ENCODE measurements at regions not wholly inside any gene's neighbourhood (a gene's known extent, or its start where the extent isn't known, plus 50 kb on each side); places are given as distances from the start of the nearest gene placed in this dataset.
"Not testable (repeated sequence)": the region's sequence is repeated elsewhere in the genome, so short reads cannot be mapped to it uniquely, and the experiment has no call there.

DNA sequence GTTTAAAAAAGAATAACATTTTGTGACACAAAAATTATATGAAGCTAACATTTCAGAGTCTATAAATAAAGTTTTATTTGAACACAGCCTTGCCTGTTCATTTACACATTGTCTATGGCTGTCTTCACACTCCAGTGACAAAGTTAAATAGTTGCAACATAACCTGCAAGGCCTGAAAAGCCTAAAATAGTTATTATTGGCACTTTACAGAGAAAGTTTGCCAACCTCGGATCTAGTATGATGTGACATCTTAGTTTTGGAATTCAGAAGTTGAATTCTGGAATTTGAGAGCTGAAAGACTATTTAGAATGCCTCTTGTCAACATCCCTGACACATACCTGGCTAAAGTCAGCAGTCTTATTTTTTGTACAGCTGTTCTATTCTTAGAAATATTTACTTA, 68.3 kb downstream of the DYRK2 start:
- no peak overlapping the region for H3K27ac Mint-ChIP-seq
- no peaks in the 10 kb centered on the region for H3K4me1 Mint-ChIP-seq
- H3K4me3 Mint-ChIP-seq, result no peak overlapping the region
- intact Hi-C loops (cut with micrococcal nuclease), result no loop called here
- H3K36me3 Mint-ChIP-seq (ENCODE audit: low read depth), result no peaks in the 10 kb centered on the region
- no peak for DNase-seq
- TF ChIP-seq CTCF (IDR thresholded peaks at IDR 0.05), result no peak
- ChIA-PET POLR2A (no interaction called here), CTCF (no interaction called here)
- peaks cover 3% of the 10 kb centered on the region for H3K27me3 Mint-ChIP-seq
- no peak for ATAC-seq (ENCODE audit: low read depth)
- no peaks in the 10 kb centered on the region for H3K9me3 Mint-ChIP-seq

DNA sequence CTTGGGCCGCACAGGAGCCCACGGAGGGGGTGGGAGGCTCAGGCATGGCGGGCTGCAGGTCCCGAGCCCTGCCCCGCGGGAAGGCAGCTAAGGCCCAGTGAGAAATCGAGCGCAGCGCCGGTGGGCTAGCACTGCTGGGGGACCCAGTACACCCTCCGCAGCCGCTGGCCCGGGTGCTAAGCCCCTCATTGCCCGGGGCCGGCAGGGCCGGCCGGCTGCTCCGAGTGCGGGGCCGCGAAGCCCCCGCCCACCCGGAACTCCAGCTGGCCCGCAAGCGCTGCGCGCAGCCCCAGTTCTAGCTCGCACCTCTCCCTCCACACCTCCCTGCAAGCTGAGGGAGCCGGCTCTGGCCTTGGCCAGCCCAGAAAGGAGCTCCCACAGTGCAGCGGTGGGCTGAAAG, 70.8 kb downstream of the DYRK2 start:
- CTCF ChIA-PET; POLR2A ChIA-PET; H3K36me3 Mint-ChIP-seq (ENCODE audit: low read depth); H3K4me3 Mint-ChIP-seq; ATAC-seq (ENCODE audit: low read depth); H3K9me3 Mint-ChIP-seq; DNase-seq; intact Hi-C loops (cut with micrococcal nuclease); H3K27ac Mint-ChIP-seq; H3K27me3 Mint-ChIP-seq; H3K4me1 Mint-ChIP-seq: not testable (repeated sequence)

DNA sequence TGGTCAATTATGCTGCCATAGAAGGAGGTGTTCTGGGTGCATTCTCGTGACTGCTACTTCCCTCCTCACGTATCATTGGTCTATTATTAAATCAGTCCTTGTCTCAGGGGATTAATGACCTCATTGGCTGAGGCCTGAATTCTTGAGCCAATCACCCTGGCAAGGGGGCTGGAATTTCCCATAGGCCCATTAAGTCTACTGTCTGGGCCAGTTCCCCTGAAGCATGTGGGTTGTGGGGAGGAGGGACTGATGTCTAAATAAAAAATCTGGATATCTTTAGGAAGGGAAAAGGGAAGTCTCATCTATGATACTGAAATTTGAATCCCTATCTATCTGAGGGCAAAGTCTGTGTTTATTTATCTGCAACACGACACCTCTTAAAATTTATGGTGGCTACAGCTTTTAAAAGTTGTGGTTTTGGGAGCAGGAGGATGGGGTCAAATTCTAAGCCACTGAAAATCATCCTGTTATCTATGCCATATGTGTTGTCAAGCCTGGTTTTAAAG, 71.9 kb downstream of the DYRK2 start:
- CTCF ChIA-PET, result no interaction called here
- ATAC-seq (ENCODE audit: low read depth), result no peak
- POLR2A ChIA-PET, result no interaction called here
- no peak for DNase-seq
- Mint-ChIP-seq H3K9me3 (no peaks in the 10 kb centered on the region), H3K27ac (no peak overlapping the region), H3K27me3 (peaks cover 3% of the 10 kb centered on the region), H3K4me1 (no peaks in the 10 kb centered on the region), H3K4me3 (no peak overlapping the region), H3K36me3 (ENCODE audit: low read depth) (no peaks in the 10 kb centered on the region)
- intact Hi-C loops (cut with micrococcal nuclease), result no loop called here
- no peak for TF ChIP-seq CTCF (IDR thresholded peaks at IDR 0.05)

- H3K27me3 Mint-ChIP-seq, result peaks cover 3% of the 10 kb centered on the region
- H3K4me1 Mint-ChIP-seq, result no peaks in the 10 kb centered on the region
- no peaks in the 10 kb centered on the region for H3K36me3 Mint-ChIP-seq (ENCODE audit: low read depth)
- POLR2A ChIA-PET, result no interaction called here
- intact Hi-C loops (cut with micrococcal nuclease), result no loop called here
- no peak overlapping the region for H3K27ac Mint-ChIP-seq
- no peak for ATAC-seq (ENCODE audit: low read depth)
- H3K4me3 Mint-ChIP-seq, result no peak overlapping the region
- CTCF ChIA-PET, result no interaction called here
- DNase-seq, result no peak
- TF ChIP-seq CTCF (IDR thresholded peaks at IDR 0.05), result no peak
- no peaks in the 10 kb centered on the region for H3K9me3 Mint-ChIP-seq
These were observed 72.7 kb downstream of the DYRK2 start for GRCh38 chr12:67721248-67721647.

GRCh38 chr12:67722296-67722695, 73.8 kb downstream of the DYRK2 start:
- intact Hi-C loops (cut with micrococcal nuclease), result no loop called here
- no peak for TF ChIP-seq CTCF (IDR thresholded peaks at IDR 0.05)
- no peaks in the 10 kb centered on the region for H3K4me1 Mint-ChIP-seq
- no peak overlapping the region for H3K27ac Mint-ChIP-seq
- ChIA-PET POLR2A (no interaction called here), CTCF (no interaction called here)
- H3K9me3 Mint-ChIP-seq, result no peaks in the 10 kb centered on the region
- no peak overlapping the region for H3K4me3 Mint-ChIP-seq
- no peak for ATAC-seq (ENCODE audit: low read depth)
- no peak for DNase-seq
- peaks cover 3% of the 10 kb centered on the region for H3K27me3 Mint-ChIP-seq
- no peaks in the 10 kb centered on the region for H3K36me3 Mint-ChIP-seq (ENCODE audit: low read depth)

- H3K27ac Mint-ChIP-seq, result no peak overlapping the region
- ChIA-PET POLR2A (no interaction called here), CTCF (no interaction called here)
- no peaks in the 10 kb centered on the region for H3K4me1 Mint-ChIP-seq
- TF ChIP-seq CTCF (IDR thresholded peaks at IDR 0.05), result no peak
- ATAC-seq (ENCODE audit: low read depth), result no peak
- peaks cover 8% of the 10 kb centered on the region for H3K27me3 Mint-ChIP-seq
- intact Hi-C loops (cut with micrococcal nuclease), result no loop called here
- H3K9me3 Mint-ChIP-seq, result no peaks in the 10 kb centered on the region
- no peak overlapping the region for H3K4me3 Mint-ChIP-seq
- no peak for DNase-seq
- no peaks in the 10 kb centered on the region for H3K36me3 Mint-ChIP-seq (ENCODE audit: low read depth)
These were observed 78.3 kb downstream of the DYRK2 start for GRCh38 chr12:67726868-67727267.

Measured in activated B cell treated with CpG ODN at 0.5 μM for 24 hours (primary cell).